Activated CD4-positive, alpha-beta T cell treated with anti-CD3 and anti-CD28 coated beads, Interleukin-2, Interleukin-4, amounts not matched to agents 100 ng/mL and 50 ng/mL, durations not matched to agents 16 hours and 8 hours (primary cell): ENCODE measurements at regions not wholly inside any gene's neighbourhood (a gene's known extent, or its start where the extent isn't known, plus 50 kb on each side); places are given as distances from the start of the nearest gene placed in this dataset.
"Not testable (repeated sequence)": the region's sequence is repeated elsewhere in the genome, so short reads cannot be mapped to it uniquely, and the experiment has no call there.

ENCODE experiments used
- DNase-seq: peaks from one replicate; pipeline ENCODE4 v3.0.0-alpha.2; 2020; ENCODE audit warnings: low spot score

- no peak for DNase-seq
Observed at GRCh38 chr5:107072440-107072839, 598.3 kb downstream of the EFNA5 start.

- no peak for DNase-seq
Observed at GRCh38 chr5:107068782-107069181, 602.0 kb downstream of the EFNA5 start.

GRCh38 chr5:107067395-107067794 lies 603.3 kb downstream of the EFNA5 start:
- no peak for DNase-seq

GRCh38 chr5:107063511-107063910 lies 607.2 kb downstream of the EFNA5 start:
- DNase-seq, result no peak

- DNase-seq, result no peak
Observed at GRCh38 chr5:107058803-107059202, 611.9 kb downstream of the EFNA5 start.

- DNase-seq, result no peak
Observed at GRCh38 chr5:107058235-107058634, 612.5 kb downstream of the EFNA5 start.

GRCh38 chr5:107056278-107056677 lies 614.5 kb downstream of the EFNA5 start:
- DNase-seq, result no peak

GRCh38 chr5:107047048-107047447 lies 623.7 kb downstream of the EFNA5 start:
- DNase-seq, result no peak

- DNase-seq, result no peak
Observed at GRCh38 chr5:107043665-107044064, 627.1 kb downstream of the EFNA5 start.

- DNase-seq, result no peak
Observed at GRCh38 chr5:107040907-107041306, 629.8 kb downstream of the EFNA5 start.

- DNase-seq, result no peak
Observed at GRCh38 chr5:107032629-107033028, 638.1 kb downstream of the EFNA5 start.

- DNase-seq, result no peak
Observed at GRCh38 chr5:107028938-107029337, 641.8 kb downstream of the EFNA5 start.

GRCh38 chr5:107025712-107026497 lies 644.8 kb downstream of the EFNA5 start:
- DNase-seq, result no peak

GRCh38 chr5:107023732-107024131 lies 647.0 kb downstream of the EFNA5 start:
- DNase-seq, result no peak

GRCh38 chr5:107021575-107021974 lies 649.2 kb downstream of the EFNA5 start:
- no peak for DNase-seq

- no peak for DNase-seq
Observed at GRCh38 chr5:107020626-107021025, 650.1 kb downstream of the EFNA5 start.

GRCh38 chr5:107017616-107018015 lies 653.1 kb downstream of the EFNA5 start:
- DNase-seq, result no peak

- DNase-seq, result no peak
Observed at GRCh38 chr5:107012371-107012770, 658.4 kb downstream of the EFNA5 start.

GRCh38 chr5:107011605-107012004 lies 659.1 kb downstream of the EFNA5 start:
- no peak for DNase-seq

- DNase-seq, result no peak
Observed at GRCh38 chr5:107010060-107010459, 660.7 kb downstream of the EFNA5 start.

- no peak for DNase-seq
Observed at GRCh38 chr5:107005653-107006052, 665.1 kb downstream of the EFNA5 start.

GRCh38 chr5:107005161-107005560 lies 665.6 kb downstream of the EFNA5 start:
- DNase-seq, result no peak

- DNase-seq, result no peak
Observed at GRCh38 chr5:107002115-107002514, 668.6 kb downstream of the EFNA5 start.

GRCh38 chr5:106999506-106999905 lies 671.2 kb downstream of the EFNA5 start:
- DNase-seq, result not testable (repeated sequence)
